GM12865 (cell line): ENCODE measurements at regions not wholly inside any gene's neighbourhood (a gene's known extent, or its start where the extent isn't known, plus 50 kb on each side); places are given as distances from the start of the nearest gene placed in this dataset.

Experiments used
- DNase-seq: peaks from one replicate; pipeline ENCODE4 v3.0.0; 2010; ENCODE audit warnings: low read depth
- H3K4me3 ChIP-seq: 2 replicates; pipeline ENCODE4 v1.5.1; 2011; ENCODE audit warnings: mild to moderate bottlenecking, low read depth, low read length, control low read depth
- TF ChIP-seq, protein P1 (sequence below): IDR thresholded peaks from 2 replicates; pipeline ENCODE4 v1.5.1; 2011; ENCODE audit warnings: low read length, control low read depth, low read depth, inconsistent platforms; ENCODE audit not compliant: insufficient read depth; ENCODE audit errors: missing control alignments

DNA sequence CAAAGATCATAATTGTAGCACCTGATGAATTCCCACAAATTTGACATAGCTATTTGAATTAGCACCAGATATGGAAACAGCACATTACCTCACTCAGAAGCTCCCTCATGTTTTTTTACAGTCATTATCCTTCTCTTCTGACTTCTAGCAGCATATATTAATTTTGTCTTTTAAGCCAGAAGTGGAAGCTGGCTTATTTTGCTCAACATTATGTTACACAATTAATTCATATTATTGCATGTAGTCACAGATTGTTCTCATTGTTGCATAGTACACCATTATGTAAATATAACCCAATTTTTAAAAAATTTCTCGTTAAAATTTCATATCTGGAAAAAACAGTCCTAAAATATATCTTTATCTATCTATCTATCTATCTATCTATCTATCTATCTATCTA, 762.3 kb downstream of the TUSC7 start:
- TF ChIP-seq, protein P1, sequence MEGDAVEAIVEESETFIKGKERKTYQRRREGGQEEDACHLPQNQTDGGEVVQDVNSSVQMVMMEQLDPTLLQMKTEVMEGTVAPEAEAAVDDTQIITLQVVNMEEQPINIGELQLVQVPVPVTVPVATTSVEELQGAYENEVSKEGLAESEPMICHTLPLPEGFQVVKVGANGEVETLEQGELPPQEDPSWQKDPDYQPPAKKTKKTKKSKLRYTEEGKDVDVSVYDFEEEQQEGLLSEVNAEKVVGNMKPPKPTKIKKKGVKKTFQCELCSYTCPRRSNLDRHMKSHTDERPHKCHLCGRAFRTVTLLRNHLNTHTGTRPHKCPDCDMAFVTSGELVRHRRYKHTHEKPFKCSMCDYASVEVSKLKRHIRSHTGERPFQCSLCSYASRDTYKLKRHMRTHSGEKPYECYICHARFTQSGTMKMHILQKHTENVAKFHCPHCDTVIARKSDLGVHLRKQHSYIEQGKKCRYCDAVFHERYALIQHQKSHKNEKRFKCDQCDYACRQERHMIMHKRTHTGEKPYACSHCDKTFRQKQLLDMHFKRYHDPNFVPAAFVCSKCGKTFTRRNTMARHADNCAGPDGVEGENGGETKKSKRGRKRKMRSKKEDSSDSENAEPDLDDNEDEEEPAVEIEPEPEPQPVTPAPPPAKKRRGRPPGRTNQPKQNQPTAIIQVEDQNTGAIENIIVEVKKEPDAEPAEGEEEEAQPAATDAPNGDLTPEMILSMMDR: no peak
- DNase-seq: no peak

DNA sequence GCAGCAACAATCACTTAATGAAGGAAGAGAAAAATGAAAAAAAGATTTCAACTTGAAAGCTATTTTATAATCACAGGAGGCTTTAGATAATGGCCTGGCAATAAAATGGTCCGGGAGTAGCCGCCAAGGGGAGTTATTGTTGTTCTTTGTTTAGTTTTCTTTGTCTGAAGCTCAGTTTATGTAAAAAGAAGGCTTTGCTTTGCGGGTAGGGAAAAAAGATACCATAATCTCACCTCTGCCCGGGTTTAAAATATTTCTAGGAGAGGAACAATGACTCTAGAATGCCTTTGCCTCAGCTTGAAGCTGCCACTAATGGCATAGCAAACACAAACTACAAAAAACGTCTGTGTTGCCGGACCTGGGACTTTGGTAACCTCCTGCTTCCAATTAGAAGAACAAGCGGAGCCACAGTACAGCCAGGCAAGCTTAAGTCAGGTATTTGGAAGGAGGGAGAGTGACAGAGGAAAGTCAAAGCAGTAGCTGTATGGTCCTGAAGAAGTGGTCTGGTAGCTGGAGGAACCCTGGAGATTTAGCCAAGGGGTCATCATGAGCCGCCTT, 764.5 kb downstream of the TUSC7 start:
- no peak for DNase-seq
- H3K4me3 ChIP-seq: no peak overlapping the region
- TF ChIP-seq, protein P1: no peak

More for the DNA sequence above, 762.3 kb downstream of the TUSC7 start:
- H3K4me3 ChIP-seq: no peak overlapping the region

DNA sequence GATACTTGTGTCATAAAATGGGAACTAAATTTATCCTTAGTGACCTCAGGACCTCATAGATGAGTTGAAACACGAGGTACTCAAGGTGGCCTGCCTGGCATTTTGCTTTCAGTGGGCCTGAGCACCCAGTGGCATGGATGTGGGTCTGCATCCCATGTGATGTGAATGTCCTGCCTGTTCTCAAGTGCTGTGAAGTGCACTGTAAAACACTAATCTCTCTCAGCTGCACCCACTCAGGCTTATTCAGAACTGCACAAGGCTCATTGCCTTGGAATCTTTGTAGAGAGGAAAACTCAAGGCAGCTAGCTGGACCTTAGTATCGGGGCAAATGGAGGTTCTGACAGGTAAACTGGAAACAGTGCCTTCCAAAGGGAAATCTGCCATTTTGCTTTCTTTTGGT, 767.0 kb downstream of the TUSC7 start:
- TF ChIP-seq, protein P1: no peak
- DNase-seq: no peak
- H3K4me3 ChIP-seq: no peak overlapping the region

DNA sequence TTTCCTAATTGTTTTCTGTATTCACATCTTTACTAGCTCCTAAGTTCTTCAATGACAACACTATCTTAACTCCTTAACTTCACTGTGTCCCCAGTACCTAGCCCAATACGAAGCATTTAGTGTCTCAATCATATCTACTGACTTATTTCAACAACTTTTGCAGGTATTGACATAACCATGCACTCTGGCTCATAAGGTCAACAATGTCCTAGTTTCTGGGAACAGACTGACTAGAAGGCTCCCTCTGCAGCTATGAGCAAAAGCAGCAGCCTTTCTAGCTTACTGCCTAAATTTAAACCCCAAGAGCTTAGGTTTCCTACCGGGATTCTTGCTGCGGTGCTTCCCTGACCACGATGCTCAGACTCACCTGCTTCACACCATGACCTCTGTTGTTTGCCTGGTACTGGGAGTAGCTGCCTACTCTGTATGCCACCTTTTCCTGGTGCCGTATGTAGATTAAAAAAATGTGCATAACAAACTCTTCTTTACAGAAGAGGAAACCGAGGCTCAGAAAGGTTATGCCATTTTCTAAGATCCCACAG, 767.7 kb downstream of the TUSC7 start:
- TF ChIP-seq, protein P1: no peak

DNA sequence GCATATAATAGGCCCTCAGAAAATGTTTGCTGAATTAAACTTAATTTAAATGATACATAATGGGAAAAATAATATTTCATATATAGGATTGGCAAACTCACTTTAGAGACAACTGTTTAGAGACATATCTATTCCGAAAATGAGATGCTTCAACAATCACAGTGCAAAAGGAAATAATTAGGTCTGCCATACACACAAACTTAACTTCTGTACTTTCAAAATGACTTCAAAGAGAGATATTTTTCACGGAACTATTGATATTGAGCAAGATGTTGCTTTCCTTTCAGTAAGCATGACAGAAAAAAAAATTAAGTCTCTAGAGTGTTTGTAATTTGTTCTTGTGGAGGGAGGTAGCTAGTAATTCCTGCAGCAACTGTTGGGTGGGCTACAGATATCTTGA, 769.5 kb downstream of the TUSC7 start:
- TF ChIP-seq, protein P1: no peak
- DNase-seq: peak; percentile 65
- H3K4me3 ChIP-seq: no peak overlapping the region

More for the DNA sequence above, 767.7 kb downstream of the TUSC7 start:
- no peak for DNase-seq
- no peak overlapping the region for H3K4me3 ChIP-seq

DNA sequence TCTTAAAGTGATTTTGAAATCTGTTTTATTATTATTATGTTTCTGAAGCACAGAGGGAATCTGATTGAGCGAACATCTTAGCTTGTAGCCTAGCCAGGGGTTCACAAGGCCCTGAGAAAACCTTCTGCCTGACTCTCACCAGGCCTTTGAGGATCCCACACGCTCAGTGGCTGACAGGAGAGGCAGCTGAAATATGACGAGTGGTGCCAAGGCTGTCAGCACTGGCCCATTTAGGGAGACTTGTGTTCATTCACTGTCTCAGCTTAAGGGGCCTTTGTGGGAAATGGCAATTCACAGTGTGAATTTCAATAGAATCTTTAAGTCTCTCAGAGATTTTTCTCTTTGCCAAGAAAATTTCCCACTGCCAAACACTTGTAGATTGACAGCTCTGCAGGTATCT, 770.9 kb downstream of the TUSC7 start:
- DNase-seq: peak; percentile 5
- no peak overlapping the region for H3K4me3 ChIP-seq
- TF ChIP-seq, protein P1: no peak

DNA sequence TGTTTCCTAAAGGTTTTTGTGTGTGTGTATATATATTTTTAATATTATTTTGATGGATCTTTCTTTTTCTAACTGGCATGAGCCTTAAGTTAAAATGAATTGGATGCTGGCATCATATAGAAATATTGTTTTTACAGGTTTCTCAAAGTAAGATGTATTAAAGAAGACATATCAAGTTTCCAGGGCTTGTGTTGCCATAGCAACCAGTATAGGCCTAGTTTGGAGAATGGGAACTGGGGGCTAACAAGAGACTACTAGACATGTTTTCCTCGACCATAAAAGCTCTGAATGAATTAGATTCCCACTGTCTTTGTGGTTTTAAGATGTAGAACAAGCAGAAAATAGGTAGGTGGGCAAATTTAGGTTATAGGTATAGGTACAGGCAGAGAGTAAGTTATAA, 771.4 kb downstream of the TUSC7 start:
- H3K4me3 ChIP-seq: no peak overlapping the region
- no peak for DNase-seq
- TF ChIP-seq, protein P1: no peak
